ENCODE measurements at regions not wholly inside any gene's neighbourhood (a gene's known extent, or its start where the extent isn't known, plus 50 kb on each side); places are given as distances from the start of the nearest gene placed in this dataset.

- DNase-seq, result no peak
- Histone ChIP-seq H3K9me3 (replicated peaks in 1 of 3) (no peaks in the 10 kb centered on the region), H3K27me3 (no peaks in the 10 kb centered on the region), H3K4me1 (replicated peaks in 1 of 2) (no peaks in the 10 kb centered on the region), H3K36me3 (replicated peaks in 1 of 2) (no peaks in the 10 kb centered on the region), H3K27ac (no peak overlapping the region), H3K4me3 (no peak overlapping the region)
- intact Hi-C loops (cut with DNase I), result no loop called here
- 58 to 74% (median 69%) methylated on average over 13 to 21 of the region's 21 CpGs for WGBS, 4 donors
- TF ChIP-seq POLR2A (IDR thresholded peaks at IDR 0.05), result no peak
- TF ChIP-seq CTCF (IDR thresholded peaks at IDR 0.05), result no peak
Measured at GRCh38 chr22:48256776-48257684, 1494.6 kb downstream of the TBC1D22A start.

- WGBS, 4 donors, result 45 to 56% (median 51%) methylated on average over 14 to 17 of the region's 17 CpGs
Measured at GRCh38 chr22:48256041-48256739, 1493.7 kb downstream of the TBC1D22A start.

GRCh38 chr22:48254311-48254873, 1491.9 kb downstream of the TBC1D22A start:
- intact Hi-C loops (cut with DNase I), result no loop called here

More at GRCh38 chr22:48256041-48256739, 1493.7 kb downstream of the TBC1D22A start:
- Histone ChIP-seq H3K27ac (no peak overlapping the region), H3K27me3 (no peaks in the 10 kb centered on the region), H3K4me1 (replicated peaks in 1 of 2) (no peaks in the 10 kb centered on the region), H3K36me3 (replicated peaks in 1 of 2) (no peaks in the 10 kb centered on the region), H3K4me3 (no peak overlapping the region), H3K9me3 (replicated peaks in 1 of 3) (no peaks in the 10 kb centered on the region)
- peak in 1 of 7 donors; percentile 9 for DNase-seq
- intact Hi-C loops (cut with DNase I), result no loop called here
- no peak for TF ChIP-seq CTCF (IDR thresholded peaks at IDR 0.05)

More at GRCh38 chr22:48254311-48254873, 1491.9 kb downstream of the TBC1D22A start:
- no peak overlapping the region for H3K27ac ChIP-seq
- 23 to 25% (median 24%) methylated on average over 12 to 13 of the region's 13 CpGs for WGBS, 4 donors
- DNase-seq, result no peak
- TF ChIP-seq CTCF (IDR thresholded peaks at IDR 0.05), result no peak
- no peak for TF ChIP-seq POLR2A (IDR thresholded peaks at IDR 0.05)
- no peaks in the 10 kb centered on the region for H3K36me3 ChIP-seq (replicated peaks in 1 of 2)
- H3K27me3 ChIP-seq, result no peaks in the 10 kb centered on the region
- H3K4me3 ChIP-seq, result no peak overlapping the region
- H3K4me1 ChIP-seq (replicated peaks in 1 of 2), result no peaks in the 10 kb centered on the region
- no peaks in the 10 kb centered on the region for H3K9me3 ChIP-seq (replicated peaks in 1 of 3)

All from adrenal gland (tissue), 9 donors.